Ascending aorta (tissue), 2 donors: ENCODE measurements at regions not wholly inside any gene's neighbourhood (a gene's known extent, or its start where the extent isn't known, plus 50 kb on each side); places are given as distances from the start of the nearest gene placed in this dataset.

Experiments
- DNase-seq, 2 donors: peaks; one replicate each; pipeline ENCODE4 v3.0.0-alpha.2; 2019; ENCODE audit warnings: low spot score in 2 of 2
- H3K27ac ChIP-seq, 2 donors: fragments of 200-600 bp; sonication (generic); one replicate each; pipeline ENCODE4 v1.5.1; 2016 to 2017; ENCODE audit warnings: mild to moderate bottlenecking in 1 of 2
- H3K27me3 ChIP-seq: fragments of 200-600 bp; sonication (generic); one replicate; pipeline ENCODE4 v1.5.1; 2017
- H3K36me3 ChIP-seq, 2 donors: fragments of 200-600 bp; sonication (generic); one replicate each; pipeline ENCODE4 v1.5.1; 2016
- H3K4me1 ChIP-seq, 2 donors: fragments of 200-600 bp; sonication (generic); one replicate each; pipeline ENCODE4 v1.5.1; 2016 to 2017; ENCODE audit warnings: mild to moderate bottlenecking in 1 of 2
- H3K4me3 ChIP-seq, 2 donors: fragments of 200-600 bp; sonication (generic); one replicate each; pipeline ENCODE4 v1.5.1; 2016 to 2017; ENCODE audit warnings: mild to moderate bottlenecking in 1 of 2
- H3K9me3 ChIP-seq, 2 donors: fragments of 200-600 bp; sonication (generic); one replicate each; pipeline ENCODE4 v1.5.1; 2016
- CTCF ChIP-seq, 3 experiments: fragments of 200-600 bp in 2 of 3; fragments of 450-650 bp in 1 of 3; sonication (generic) in 2 of 3; IDR thresholded peaks; one replicate each; pipeline ENCODE4 v1.5.1; 2016 to 2019; ENCODE audit warnings: antibody characterized with exemption in 3 of 3, mild to moderate bottlenecking in 1 of 3, moderate library complexity in 1 of 3
- intact Hi-C: fragments of 100-400 bp; cut with DNase I; formaldehyde crosslinking; loops from one replicate; pipeline ENCODE4 v1.15.1; 2023

- DNase-seq: no peak
- no peaks in the 10 kb centered on the region for H3K36me3 ChIP-seq
- no peaks in the 10 kb centered on the region for H3K4me1 ChIP-seq
- H3K27me3 ChIP-seq: no peaks in the 10 kb centered on the region
- TF ChIP-seq CTCF (IDR thresholded peaks at IDR 0.05): peak in 1 of 3 experiments; percentile 18
- H3K4me3 ChIP-seq: no peak overlapping the region
- H3K9me3 ChIP-seq: no peaks in the 10 kb centered on the region
- H3K27ac ChIP-seq: no peak overlapping the region
- intact Hi-C loops: no loop called here
Measured at GRCh38 chr16:26645614-26646013, 421.1 kb upstream of the C16orf82 start.

GRCh38 chr16:26647870-26648269, 418.9 kb upstream of the C16orf82 start:
- intact Hi-C loops: no loop called here

GRCh38 chr16:26648851-26649250, 417.9 kb upstream of the C16orf82 start:
- H3K9me3 ChIP-seq: no peaks in the 10 kb centered on the region
- H3K4me1 ChIP-seq: no peaks in the 10 kb centered on the region
- H3K27me3 ChIP-seq: no peaks in the 10 kb centered on the region
- no peak overlapping the region for H3K4me3 ChIP-seq
- intact Hi-C loops: no loop called here
- H3K36me3 ChIP-seq: no peaks in the 10 kb centered on the region
- no peak for TF ChIP-seq CTCF (IDR thresholded peaks at IDR 0.05)
- no peak for DNase-seq
- H3K27ac ChIP-seq: no peak overlapping the region

More at GRCh38 chr16:26647870-26648269, 418.9 kb upstream of the C16orf82 start:
- no peaks in the 10 kb centered on the region for H3K9me3 ChIP-seq
- no peak overlapping the region for H3K27ac ChIP-seq
- no peaks in the 10 kb centered on the region for H3K4me1 ChIP-seq
- no peak for DNase-seq
- H3K4me3 ChIP-seq: no peak overlapping the region
- H3K36me3 ChIP-seq: no peaks in the 10 kb centered on the region
- no peak for TF ChIP-seq CTCF (IDR thresholded peaks at IDR 0.05)
- no peaks in the 10 kb centered on the region for H3K27me3 ChIP-seq

GRCh38 chr16:26649381-26650045, 417.2 kb upstream of the C16orf82 start:
- intact Hi-C loops: loop anchor here (10.0 kb wide), 1 partner anchor 75 kb away; no protein-coding TSS in a partner anchor
- Histone ChIP-seq H3K4me3 (no peak overlapping the region), H3K36me3 (no peaks in the 10 kb centered on the region), H3K9me3 (no peaks in the 10 kb centered on the region), H3K4me1 (no peaks in the 10 kb centered on the region), H3K27ac (no peak overlapping the region), H3K27me3 (no peaks in the 10 kb centered on the region)
- DNase-seq: no peak
- no peak for TF ChIP-seq CTCF (IDR thresholded peaks at IDR 0.05)

- DNase-seq: no peak
- Histone ChIP-seq H3K27me3 (no peaks in the 10 kb centered on the region), H3K36me3 (no peaks in the 10 kb centered on the region), H3K27ac (no peak overlapping the region), H3K9me3 (peaks cover 0 to under 1% of the 10 kb centered on the region in 2 donors), H3K4me1 (no peaks in the 10 kb centered on the region), H3K4me3 (no peak overlapping the region)
- TF ChIP-seq CTCF (IDR thresholded peaks at IDR 0.05): no peak
- intact Hi-C loops: loop anchor here (10.0 kb wide), 1 partner anchor 73 kb away; no protein-coding TSS in a partner anchor
Measured at GRCh38 chr16:26651464-26651863, 415.3 kb upstream of the C16orf82 start.
